ENCODE measurements at regions not wholly inside any gene's neighbourhood (a gene's known extent, or its start where the extent isn't known, plus 50 kb on each side); places are given as distances from the start of the nearest gene placed in this dataset.

GRCh38 chr9:73370053-73370452 is 218.4 kb downstream of the ANXA1 start:
- TF ChIP-seq CTCF (IDR thresholded peaks at IDR 0.05) (no peak), POLR2A (IDR thresholded peaks at IDR 0.05) (no peak)
